HEK293T (cell line): ENCODE measurements at regions not wholly inside any gene's neighbourhood (a gene's known extent, or its start where the extent isn't known, plus 50 kb on each side); places are given as distances from the start of the nearest gene placed in this dataset.

Experiments
- ARNT ChIP-seq: fragments of 450-650 bp; IDR thresholded peaks from 2 replicates; pipeline ENCODE4 v1.6.1; 2017; ENCODE audit warnings: mild to moderate bottlenecking
- BHLHE40 ChIP-seq: fragments of 450-650 bp; IDR thresholded peaks from 2 replicates; pipeline ENCODE4 v1.6.1; 2016; ENCODE audit warnings: mild to moderate bottlenecking, moderate library complexity, borderline replicate concordance
- ELF4 ChIP-seq: fragments of 450-650 bp; IDR thresholded peaks from 2 replicates; pipeline ENCODE4 v1.6.1; 2017; ENCODE audit warnings: antibody characterized with exemption
- FOXA1 ChIP-seq: fragments of 450-650 bp; IDR thresholded peaks from 2 replicates; pipeline ENCODE4 v1.6.1; 2016; ENCODE audit warnings: mild to moderate bottlenecking
- FOXK2 ChIP-seq: fragments of 450-650 bp; IDR thresholded peaks from 2 replicates; pipeline ENCODE4 v1.6.1; 2016; ENCODE audit warnings: mild to moderate bottlenecking
- FOXM1 ChIP-seq: fragments of 450-650 bp; IDR thresholded peaks from 2 replicates; pipeline ENCODE4 v1.6.1; 2017; ENCODE audit warnings: mild to moderate bottlenecking, borderline replicate concordance
- HDGF ChIP-seq: fragments of 450-650 bp; IDR thresholded peaks from 2 replicates; pipeline ENCODE4 v1.6.1; 2017; ENCODE audit warnings: antibody characterized with exemption, borderline replicate concordance
- LEF1 ChIP-seq: fragments of 450-650 bp; IDR thresholded peaks from 2 replicates; pipeline ENCODE4 v1.6.1; 2017; ENCODE audit warnings: mild to moderate bottlenecking, borderline replicate concordance
- SUZ12 ChIP-seq: fragments of 450-650 bp; IDR thresholded peaks from 2 replicates; pipeline ENCODE4 v1.6.1; 2016; ENCODE audit warnings: mild to moderate bottlenecking
- TARDBP ChIP-seq: fragments of 450-650 bp; IDR thresholded peaks from 2 replicates; pipeline ENCODE4 v1.6.1; 2016
- ZNF384 ChIP-seq: fragments of 450-650 bp; IDR thresholded peaks from 2 replicates; pipeline ENCODE4 v1.6.1; 2016

DNA sequence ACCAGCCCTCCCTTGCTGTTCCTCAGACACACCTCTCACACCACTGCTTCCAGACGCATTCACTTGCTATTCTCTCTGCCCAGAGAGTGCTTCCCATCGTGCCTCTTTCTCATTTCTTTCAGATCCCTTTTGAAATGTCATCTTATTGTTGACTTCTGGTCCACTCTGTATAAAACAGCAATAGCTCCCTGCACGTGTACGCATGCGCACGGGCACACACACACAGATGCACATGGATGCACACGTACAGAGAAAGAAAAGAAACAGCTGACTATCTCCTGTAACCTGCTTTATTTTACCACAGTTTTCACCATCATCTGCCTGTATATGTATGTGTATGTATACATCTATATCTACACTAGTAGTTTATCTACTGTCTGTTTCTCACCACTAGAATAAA is 285.9 kb upstream of the NR5A2 start:
- TF ChIP-seq HDGF (no peak), FOXM1 (no peak), TARDBP (no peak), FOXA1 (no peak), BHLHE40 (no peak), FOXK2 (no peak), ELF4 (no peak), ZNF384 (no peak), ARNT (no peak), LEF1 (no peak), SUZ12 (no peak)
